ENCODE measurements at regions not wholly inside any gene's neighbourhood (a gene's known extent, or its start where the extent isn't known, plus 50 kb on each side); places are given as distances from the start of the nearest gene placed in this dataset.

GRCh38 chr4:52290466-52290865, 239.4 kb downstream of the SPATA18 start:
- no peak for DNase-seq

GRCh38 chr4:52292245-52292644, 241.1 kb downstream of the SPATA18 start:
- no peak for DNase-seq

GRCh38 chr4:52296341-52296740, 245.2 kb downstream of the SPATA18 start:
- no peak for DNase-seq

- no peak for DNase-seq
Observed at GRCh38 chr4:52298444-52298843, 247.3 kb downstream of the SPATA18 start.

- DNase-seq: no peak
Observed at GRCh38 chr4:52299120-52299519, 248.0 kb downstream of the SPATA18 start.

GRCh38 chr4:52311464-52312125, 260.5 kb downstream of the SPATA18 start:
- no peak for DNase-seq

GRCh38 chr4:52312722-52313121, 261.6 kb downstream of the SPATA18 start:
- DNase-seq: no peak

GRCh38 chr4:52317361-52317879, 266.3 kb downstream of the SPATA18 start:
- DNase-seq: no peak

- DNase-seq: no peak
Observed at GRCh38 chr4:52317981-52318380, 266.9 kb downstream of the SPATA18 start.

GRCh38 chr4:52329894-52330293, 278.8 kb downstream of the SPATA18 start:
- DNase-seq: no peak

GRCh38 chr4:52343595-52343994, 292.5 kb downstream of the SPATA18 start:
- DNase-seq: no peak

- no peak for DNase-seq
Observed at GRCh38 chr4:52350926-52351325, 299.8 kb downstream of the SPATA18 start.

- DNase-seq: no peak
Observed at GRCh38 chr4:52358366-52358765, 300.7 kb downstream of the USP46 start.

- no peak for DNase-seq
Observed at GRCh38 chr4:52358883-52359321, 300.2 kb downstream of the USP46 start.

GRCh38 chr4:52366191-52366590, 292.9 kb downstream of the USP46 start:
- DNase-seq: no peak

GRCh38 chr4:52366621-52367020, 292.5 kb downstream of the USP46 start:
- DNase-seq: no peak

- DNase-seq: no peak
Observed at GRCh38 chr4:52367282-52367830, 291.7 kb downstream of the USP46 start.

GRCh38 chr4:52368895-52369294, 290.2 kb downstream of the USP46 start:
- DNase-seq: no peak

GRCh38 chr4:52369649-52370048, 289.5 kb downstream of the USP46 start:
- DNase-seq: no peak

GRCh38 chr4:52370576-52370975, 288.5 kb downstream of the USP46 start:
- no peak for DNase-seq

GRCh38 chr4:52371841-52372240, 287.3 kb downstream of the USP46 start:
- DNase-seq: no peak

- DNase-seq: no peak
Observed at GRCh38 chr4:52372269-52372668, 286.8 kb downstream of the USP46 start.

GRCh38 chr4:52372747-52373146, 286.4 kb downstream of the USP46 start:
- no peak for DNase-seq

GRCh38 chr4:52373650-52374049, 285.5 kb downstream of the USP46 start:
- DNase-seq: no peak

GRCh38 chr4:52374877-52375276, 284.2 kb downstream of the USP46 start:
- no peak for DNase-seq

Measured in CD4-positive, alpha-beta T cell treated with Interleukin-1 beta for 1 hour (primary cell).